ENCODE measurements at regions not wholly inside any gene's neighbourhood (a gene's known extent, or its start where the extent isn't known, plus 50 kb on each side); places are given as distances from the start of the nearest gene placed in this dataset.

DNA sequence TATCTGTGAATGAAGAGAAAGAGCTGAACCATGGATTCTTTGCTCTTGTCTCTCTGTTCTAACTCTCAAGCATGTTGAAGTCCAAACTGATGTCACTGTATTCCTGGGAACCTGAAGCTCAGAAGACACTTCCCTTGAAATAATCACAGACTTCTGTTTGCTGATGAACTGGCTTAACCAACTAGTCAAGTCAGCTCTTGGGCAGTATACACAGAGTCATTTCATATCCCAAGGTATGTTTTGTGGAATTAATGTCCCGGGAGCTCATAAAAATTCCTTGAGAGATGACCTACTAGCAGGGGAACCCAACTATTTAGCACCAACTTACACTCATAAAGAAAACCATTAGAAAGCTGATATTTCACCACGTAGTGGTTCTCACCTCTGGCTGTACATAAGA, 156.6 kb downstream of the NR4A2 start:
- Histone ChIP-seq H3K9me3 (ENCODE audit: control insufficient read depth, insufficient read depth, low read length) (no peaks in the 10 kb centered on the region), H2AK9ac (replicated peaks; ENCODE audit: low read depth, low read length, poor library complexity) (no peak overlapping the region), H3K9ac (ENCODE audit: low read depth, low read length) (no peak overlapping the region), H4K8ac (ENCODE audit: low read depth in 2 of 2, low read length in 2 of 2) (no peak overlapping the region), H2AK5ac (ENCODE audit: low read depth, low read length) (no peak overlapping the region), H2BK120ac (ENCODE audit: low read depth, low read length) (no peak overlapping the region), H3K27me3 (ENCODE audit: control insufficient read depth, insufficient read depth, low read length) (no peaks in the 10 kb centered on the region), H4K20me1 (ENCODE audit: insufficient read depth, low read length) (no peaks in the 10 kb centered on the region), H3K9me1 (ENCODE audit: insufficient read depth, low read length) (no peaks in the 10 kb centered on the region), H3K14ac (replicated peaks; ENCODE audit: low read depth, low read length) (no peak overlapping the region), H2BK20ac (ENCODE audit: low read depth, low read length) (no peak overlapping the region), H2BK15ac (ENCODE audit: low read depth, low read length) (no peak overlapping the region), H3K27ac (ENCODE audit: insufficient read depth, low read length) (no peak overlapping the region), H3K4me2 (ENCODE audit: low read depth, low read length) (no peak overlapping the region), H4K91ac (ENCODE audit: insufficient read depth, low read depth, low read length) (no peak overlapping the region), H3K23ac (ENCODE audit: low read depth, low read length) (no peak overlapping the region), H3K79me1 (ENCODE audit: low read depth in 1 of 2, low read length in 2 of 2) (no peaks in the 10 kb centered on the region), H3K4ac (ENCODE audit: low read depth, low read length) (no peak overlapping the region), H2BK5ac (ENCODE audit: low read depth, low read length, poor library complexity, severe bottlenecking) (no peak overlapping the region), H3K36me3 (ENCODE audit: control insufficient read depth, insufficient read depth, low read length) (no peaks in the 10 kb centered on the region), H3K4me3 (ENCODE audit: insufficient read depth, low read depth, low read length) (no peak overlapping the region), H4K5ac (ENCODE audit: low read depth, low read length) (no peak overlapping the region), H3K56ac (ENCODE audit: extremely low read depth, insufficient read depth, low read length) (no peak overlapping the region), H3K18ac (ENCODE audit: low read depth, low read length) (no peak overlapping the region), H2AFZ (replicated peaks; ENCODE audit: low read length, poor library complexity) (no peak overlapping the region), H3K4me1 (ENCODE audit: control insufficient read depth, insufficient read depth, low read length) (no peaks in the 10 kb centered on the region)
- no CpG with 5 or more reads among the region's 2 CpGs for WGBS, 2 experiments (ENCODE audit: extremely low coverage in 2 of 2, insufficient read length in 1 of 2)
- BruUV-seq (replicated peaks), result no TSS peak
- intact Hi-C loops (cut with micrococcal nuclease) (no loop called here), in situ Hi-C loops (cut with MboI; ENCODE audit: low sequenced_read_pairs) (no loop called here), dilution Hi-C loops (cut with HindIII; ENCODE audit: low sequenced_read_pairs, unreplicated experiment) (no loop called here)
- ChIA-PET CTCF (no interaction called here), POLR2A (ENCODE audit: unreplicated experiment) (no interaction called here)
- ATAC-seq (ENCODE audit: low read depth), result no peak
- TF ChIP-seq MAFK (IDR thresholded peaks at IDR 0.05; ENCODE audit: low read depth, low read length), result no peak
- no peak for TF ChIP-seq MXI1 (IDR thresholded peaks at IDR 0.05; ENCODE audit: borderline replicate concordance, low read depth, low read length)
- TF ChIP-seq CHD1 (IDR thresholded peaks at IDR 0.05; ENCODE audit: low read depth, low read length), result no peak
- TF ChIP-seq MAZ (IDR thresholded peaks at IDR 0.05; ENCODE audit: borderline replicate concordance, low read depth, low read length), result no peak
- TF ChIP-seq SMC3 (IDR thresholded peaks at IDR 0.05; ENCODE audit: low read depth, low read length), result no peak
- TF ChIP-seq, protein P1, sequence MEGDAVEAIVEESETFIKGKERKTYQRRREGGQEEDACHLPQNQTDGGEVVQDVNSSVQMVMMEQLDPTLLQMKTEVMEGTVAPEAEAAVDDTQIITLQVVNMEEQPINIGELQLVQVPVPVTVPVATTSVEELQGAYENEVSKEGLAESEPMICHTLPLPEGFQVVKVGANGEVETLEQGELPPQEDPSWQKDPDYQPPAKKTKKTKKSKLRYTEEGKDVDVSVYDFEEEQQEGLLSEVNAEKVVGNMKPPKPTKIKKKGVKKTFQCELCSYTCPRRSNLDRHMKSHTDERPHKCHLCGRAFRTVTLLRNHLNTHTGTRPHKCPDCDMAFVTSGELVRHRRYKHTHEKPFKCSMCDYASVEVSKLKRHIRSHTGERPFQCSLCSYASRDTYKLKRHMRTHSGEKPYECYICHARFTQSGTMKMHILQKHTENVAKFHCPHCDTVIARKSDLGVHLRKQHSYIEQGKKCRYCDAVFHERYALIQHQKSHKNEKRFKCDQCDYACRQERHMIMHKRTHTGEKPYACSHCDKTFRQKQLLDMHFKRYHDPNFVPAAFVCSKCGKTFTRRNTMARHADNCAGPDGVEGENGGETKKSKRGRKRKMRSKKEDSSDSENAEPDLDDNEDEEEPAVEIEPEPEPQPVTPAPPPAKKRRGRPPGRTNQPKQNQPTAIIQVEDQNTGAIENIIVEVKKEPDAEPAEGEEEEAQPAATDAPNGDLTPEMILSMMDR (conservative IDR thresholded peaks at IDR 0.05; ENCODE audit: low read depth, low read length), result no peak
- TF ChIP-seq CEBPB (IDR thresholded peaks at IDR 0.05; ENCODE audit: low read depth, low read length), result no peak
- TF ChIP-seq RCOR1 (IDR thresholded peaks at IDR 0.05; ENCODE audit: insufficient replicate concordance, low read length), result no peak
- TF ChIP-seq, protein P2, sequence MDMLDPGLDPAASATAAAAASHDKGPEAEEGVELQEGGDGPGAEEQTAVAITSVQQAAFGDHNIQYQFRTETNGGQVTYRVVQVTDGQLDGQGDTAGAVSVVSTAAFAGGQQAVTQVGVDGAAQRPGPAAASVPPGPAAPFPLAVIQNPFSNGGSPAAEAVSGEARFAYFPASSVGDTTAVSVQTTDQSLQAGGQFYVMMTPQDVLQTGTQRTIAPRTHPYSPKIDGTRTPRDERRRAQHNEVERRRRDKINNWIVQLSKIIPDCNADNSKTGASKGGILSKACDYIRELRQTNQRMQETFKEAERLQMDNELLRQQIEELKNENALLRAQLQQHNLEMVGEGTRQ (IDR thresholded peaks at IDR 0.05; ENCODE audit: low read depth, low read length), result no peak
- TF ChIP-seq RFX5 (IDR thresholded peaks at IDR 0.05; ENCODE audit: low read depth, low read length), result no peak
- TF ChIP-seq RAD21 (IDR thresholded peaks at IDR 0.05; ENCODE audit: low read length), result no peak
- no peak for TF ChIP-seq ELK1 (IDR thresholded peaks at IDR 0.05; ENCODE audit: borderline replicate concordance, low read depth, low read length)
- TF ChIP-seq POLR2A (IDR thresholded peaks at IDR 0.05; ENCODE audit: low read depth, low read length), result no peak
- TF ChIP-seq BHLHE40 (IDR thresholded peaks at IDR 0.05; ENCODE audit: low read depth, low read length), result no peak
- TF ChIP-seq NFE2L2 (IDR thresholded peaks at IDR 0.05; ENCODE audit: low read depth, low read length), result no peak
- TF ChIP-seq FOS (IDR thresholded peaks at IDR 0.05; ENCODE audit: low read depth, low read length), result no peak
- no peak for DNase-seq

Measured in IMR-90 (cell line).